BJ (cell line): ENCODE measurements at regions not wholly inside any gene's neighbourhood (a gene's known extent, or its start where the extent isn't known, plus 50 kb on each side); places are given as distances from the start of the nearest gene placed in this dataset. TPM values are rescaled to one million over a fixed set of nuclear protein-coding genes. Genes with fewer than 3 reads are reported as not detected.

Experiments used
- CTCF ChIA-PET: fragments of 350-600 bp; formaldehyde crosslinking; extraction: SDS; loops from one replicate; lab custom pipeline; 2021; ENCODE audit warnings: antibody characterized with exemption, inconsistent platforms; lab: Yijun Ruan, JAX
- POLR2A ChIA-PET: fragments of 300-600 bp; sonication (Branson Sonifier 250); formaldehyde crosslinking; extraction: SDS; loops from one replicate; lab custom pipeline; 2021; ENCODE audit warnings: antibody characterized with exemption; lab: Charles Lee
- DNase-seq: peaks from one replicate; pipeline ENCODE4 v3.0.0-alpha.2; 2011; ENCODE audit warnings: low read depth
- H3K27me3 ChIP-seq: 2 replicates; pipeline ENCODE4 v1.6.0; 2011; ENCODE audit warnings: low read length; ENCODE audit not compliant: control insufficient read depth, insufficient read depth
- H3K36me3 ChIP-seq: 2 replicates; pipeline ENCODE4 v1.5.1; 2011; ENCODE audit warnings: low read length; ENCODE audit not compliant: control insufficient read depth, insufficient read depth
- H3K4me3 ChIP-seq: 2 replicates; pipeline ENCODE4 v1.5.1; 2011; ENCODE audit warnings: low read depth, mild to moderate bottlenecking, control low read depth, low read length
- CTCF ChIP-seq: IDR thresholded peaks from 2 replicates; pipeline ENCODE4 v1.5.1; 2011; ENCODE audit warnings: low read depth, mild to moderate bottlenecking, control low read depth, inconsistent platforms, low read length, moderate library complexity; ENCODE audit not compliant: insufficient read depth
- small RNA-seq: library from RNA; depleted of rRNA; stranded (forward); fragments of <200 nt; gene quantifications from one replicate; pipeline ENCODE3, GENCODE V24; 2012; ENCODE audit warnings: low replicate concordance, low read depth; ENCODE audit not compliant: insufficient read length

DNA sequence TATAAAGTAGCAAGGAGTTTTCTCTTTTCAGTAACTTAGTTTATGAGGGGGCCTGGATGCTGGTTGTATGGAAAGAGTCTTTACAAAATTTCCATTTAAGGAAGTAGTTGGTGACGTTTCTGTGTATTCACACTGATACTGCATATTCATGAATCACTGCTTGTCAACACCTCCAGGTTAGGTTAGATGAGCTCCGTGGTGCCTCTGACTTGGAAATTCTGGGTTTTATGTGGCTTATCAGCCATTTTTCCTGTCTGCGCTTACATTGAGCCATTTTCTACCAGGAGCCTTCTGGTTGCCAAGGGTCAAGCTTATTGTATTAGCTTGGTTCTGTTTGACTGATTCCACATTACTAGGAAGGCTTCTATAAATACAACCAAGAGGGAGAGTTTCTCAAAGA is 128.3 kb downstream of the SLC28A3 start:
- CTCF ChIA-PET, result no interaction called here
- H3K36me3 ChIP-seq, result no peaks in the 10 kb centered on the region
- no peak for DNase-seq

DNA sequence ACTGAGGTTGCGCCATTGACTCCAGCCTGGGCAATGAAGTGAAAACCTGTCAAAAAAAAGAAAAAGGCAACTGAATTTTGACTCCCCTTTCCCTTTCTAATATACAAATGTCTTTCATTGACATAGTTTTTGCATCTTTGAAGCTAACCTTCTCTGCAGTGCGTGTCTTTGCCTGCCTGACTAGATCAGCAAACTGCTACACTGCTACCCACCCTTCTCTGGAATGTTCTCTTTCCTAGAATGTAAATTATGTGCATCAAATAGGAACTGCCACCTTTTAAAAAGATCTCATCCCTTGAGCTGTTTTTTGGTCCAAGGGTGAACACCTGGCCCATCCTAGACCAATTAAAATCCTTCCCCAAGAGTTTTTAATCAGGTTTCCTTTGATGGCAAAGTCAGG is 127.6 kb downstream of the SLC28A3 start:
- Histone ChIP-seq H3K36me3 (no peaks in the 10 kb centered on the region), H3K4me3 (no peak overlapping the region), H3K27me3 (no peaks in the 10 kb centered on the region)
- TF ChIP-seq CTCF, result no peak
- no peak for DNase-seq
- ChIA-PET CTCF (interaction anchor here (1.1 kb wide), 1 partner anchor 48 kb away, joined by 4 read pairs; no protein-coding TSS in a partner anchor), POLR2A (no interaction called here)

More for the DNA sequence above, 128.3 kb downstream of the SLC28A3 start:
- H3K27me3 ChIP-seq, result no peaks in the 10 kb centered on the region
- no peak overlapping the region for H3K4me3 ChIP-seq
- no peak for TF ChIP-seq CTCF
- POLR2A ChIA-PET, result no interaction called here

DNA sequence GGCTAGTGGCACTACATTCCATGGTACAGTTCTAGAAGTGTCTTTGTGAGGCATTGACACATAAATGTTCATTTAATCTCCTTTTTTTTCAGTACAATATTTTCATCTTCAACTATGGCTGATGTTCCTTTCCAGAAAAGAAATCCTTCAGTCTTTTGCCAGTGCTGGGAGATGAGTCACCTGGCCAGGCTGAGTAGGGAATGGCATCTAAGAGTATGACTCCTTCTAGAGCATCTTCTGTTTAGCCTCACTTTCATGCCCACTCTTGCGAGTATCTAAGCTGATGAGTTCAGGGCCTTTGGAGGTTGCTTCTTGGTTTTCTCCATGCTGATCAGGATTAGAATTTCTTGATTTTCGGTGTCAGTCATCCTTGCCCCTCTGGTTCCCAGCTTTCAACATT is 124.4 kb downstream of the SLC28A3 start:
- H3K36me3 ChIP-seq, result no peaks in the 10 kb centered on the region
- TF ChIP-seq CTCF, result no peak
- ChIA-PET CTCF (interaction anchor here (1.1 to 1.4 kb wide), 3 partner anchors 12 to 208 kb away, joined by 3 to 5 read pairs (median 4); no protein-coding TSS in a partner anchor), POLR2A (no interaction called here)
- DNase-seq, result no peak
- no peaks in the 10 kb centered on the region for H3K27me3 ChIP-seq
- no peak overlapping the region for H3K4me3 ChIP-seq

GRCh38 chr9:84218322-84218721 is 122.2 kb downstream of the SLC28A3 start:
- POLR2A ChIA-PET, result no interaction called here
- Histone ChIP-seq H3K27me3 (no peaks in the 10 kb centered on the region), H3K36me3 (no peaks in the 10 kb centered on the region), H3K4me3 (no peak overlapping the region)
- no peak for TF ChIP-seq CTCF
- CTCF ChIA-PET, result no interaction called here
- no peak for DNase-seq

GRCh38 chr9:84224246-84224645 is 116.3 kb downstream of the SLC28A3 start:
- H3K4me3 ChIP-seq, result no peak overlapping the region
- H3K27me3 ChIP-seq, result no peaks in the 10 kb centered on the region
- POLR2A ChIA-PET, result no interaction called here
- no peaks in the 10 kb centered on the region for H3K36me3 ChIP-seq
- CTCF ChIA-PET, result interaction anchor here (0.9 kb wide), 1 partner anchor 43 kb away, joined by 3 read pairs; no protein-coding TSS in a partner anchor
- TF ChIP-seq CTCF, result no peak
- DNase-seq, result no peak

Small RNAs in the stretch of these regions (small RNA-seq; reads per million reads assigned to genes)
- gene AL390838.2, result not detected
